Uterus (tissue), 2 donors: ENCODE measurements at regions not wholly inside any gene's neighbourhood (a gene's known extent, or its start where the extent isn't known, plus 50 kb on each side); places are given as distances from the start of the nearest gene placed in this dataset.

Source experiments
- CTCF ChIP-seq, 4 experiments: fragments of 200-600 bp in 2 of 4; fragments of 450-650 bp in 2 of 4; sonication (generic) in 2 of 4; IDR thresholded peaks; one replicate each; pipeline ENCODE4 v1.5.1; 2016 to 2019; ENCODE audit warnings: antibody characterized with exemption in 4 of 4, mild to moderate bottlenecking in 2 of 4, moderate library complexity in 1 of 4
- POLR2A ChIP-seq, 2 donors: fragments of 450-650 bp; IDR thresholded peaks; one replicate each; pipeline ENCODE4 v1.6.1; 2016; ENCODE audit warnings: antibody characterized with exemption in 2 of 2, mild to moderate bottlenecking in 1 of 2, moderate library complexity in 1 of 2

DNA sequence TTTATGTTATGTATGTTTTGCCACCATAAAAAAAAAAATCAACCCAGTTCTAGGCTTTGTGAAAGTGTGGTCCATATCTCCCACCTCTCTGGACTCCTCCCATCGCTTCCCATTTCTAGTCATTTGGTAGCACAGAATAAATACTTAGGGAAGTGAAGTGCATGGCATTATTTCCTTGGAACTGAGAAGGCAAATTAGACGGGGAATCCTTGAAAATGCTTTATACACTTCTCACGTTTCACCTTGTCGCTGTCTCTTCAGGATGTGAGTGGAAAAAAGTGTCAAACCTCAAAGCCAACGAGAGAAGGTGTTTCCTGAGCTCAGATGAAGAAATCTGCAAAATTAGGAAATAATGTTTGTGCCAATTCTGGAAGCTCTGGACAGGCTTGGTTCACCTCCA is 209.9 kb downstream of the ATG4C start:
- TF ChIP-seq POLR2A (IDR thresholded peaks at IDR 0.05) (no peak), CTCF (IDR thresholded peaks at IDR 0.05) (no peak)
